ENCODE measurements at regions not wholly inside any gene's neighbourhood (a gene's known extent, or its start where the extent isn't known, plus 50 kb on each side); places are given as distances from the start of the nearest gene placed in this dataset.

- Histone ChIP-seq H2AFZ (ENCODE audit: low read length) (no peak overlapping the region), H3K4me1 (ENCODE audit: insufficient read depth, low read length) (no peaks in the 10 kb centered on the region), H2BK20ac (ENCODE audit: low read depth, low read length, poor library complexity, severe bottlenecking) (no peak overlapping the region), H3K56ac (ENCODE audit: insufficient read length, low read depth, low read length) (no peak overlapping the region), H2AK5ac (ENCODE audit: insufficient read length, low read length) (no peak overlapping the region), H2BK12ac (ENCODE audit: insufficient read length, low read depth, low read length) (no peak overlapping the region), H2BK15ac (ENCODE audit: low read depth, low read length) (no peak overlapping the region), H4K91ac (ENCODE audit: insufficient read length, low read depth, low read length) (no peak overlapping the region), H3K14ac (ENCODE audit: insufficient read depth, low read length) (no peak overlapping the region), H4K5ac (ENCODE audit: insufficient read length, low read depth, low read length) (no peak overlapping the region), H3K79me2 (ENCODE audit: insufficient read depth, low read length) (no peaks in the 10 kb centered on the region), H3K18ac (ENCODE audit: insufficient read length, low read depth, low read length) (no peak overlapping the region), H2BK5ac (ENCODE audit: insufficient read length, low read length) (no peak overlapping the region), H3K79me1 (ENCODE audit: insufficient read depth, low read depth, low read length, poor library complexity, severe bottlenecking) (no peaks in the 10 kb centered on the region), H3K4ac (ENCODE audit: low read depth, low read length) (no peak overlapping the region), H3K23ac (ENCODE audit: insufficient read length, low read depth, low read length) (no peak overlapping the region), H3K9ac (ENCODE audit: extremely low read depth, insufficient read length, low read length) (no peak overlapping the region), H3K27me3 (ENCODE audit: insufficient read depth, low read length) (no peaks in the 10 kb centered on the region), H4K8ac (replicated peaks; ENCODE audit: insufficient read length, low read depth, low read length) (no peak overlapping the region), H4K20me1 (ENCODE audit: control insufficient read depth, insufficient read depth, insufficient read length) (no peaks in the 10 kb centered on the region), H3K4me2 (ENCODE audit: insufficient read depth, insufficient read length, low read length) (no peak overlapping the region), H3K23me2 (ENCODE audit: insufficient read length, low read depth, low read length, poor library complexity, severe bottlenecking) (no peaks in the 10 kb centered on the region), H3K9me3 (ENCODE audit: control insufficient read depth, low read depth, low read length) (no peaks in the 10 kb centered on the region), H2BK120ac (ENCODE audit: low read depth, low read length, poor library complexity, severe bottlenecking) (no peak overlapping the region), H3T11ph (ENCODE audit: low read length) (no peak overlapping the region), H3K27ac (ENCODE audit: insufficient read length, low read depth, low read length) (no peak overlapping the region)
- Mint-ChIP-seq H3K4me1 (no peaks in the 10 kb centered on the region), H3K27me3 (ENCODE audit: low read depth) (no peaks in the 10 kb centered on the region), H3K9me3 (no peaks in the 10 kb centered on the region), H3K27ac (no peak overlapping the region), H3K4me3 (no peak overlapping the region), H3K36me3 (ENCODE audit: insufficient read depth in 1 of 3, low read depth in 3 of 3) (no peaks in the 10 kb centered on the region)
- WGBS (ENCODE audit: extremely low coverage, insufficient read length, low lambda C conversion rate): no CpG with 5 or more reads among the region's 1 CpG
- DNase-seq: no peak
- no peak for TF ChIP-seq CTCF (conservative IDR thresholded peaks at IDR 0.05)
Measured at GRCh38 chr18:56269958-56270357, 368.4 kb downstream of the TXNL1 start.
